HG03460 (cell line): ENCODE measurements at regions not wholly inside any gene's neighbourhood (a gene's known extent, or its start where the extent isn't known, plus 50 kb on each side); places are given as distances from the start of the nearest gene placed in this dataset.
A peak's percentile ranks its signal among the peaks of the same experiment; 100 is the strongest.
"Not testable (repeated sequence)": the region's sequence is repeated elsewhere in the genome, so short reads cannot be mapped to it uniquely, and the experiment has no call there.

Source experiments
- ATAC-seq: cut with Tn5 transposase; IDR thresholded peaks from one replicate; pipeline ENCODE4 v1.9.1; 2021; ENCODE audit not compliant: unreplicated experiment

- not testable (repeated sequence) for ATAC-seq
Measured at GRCh38 chr7:136264304-136264703, 287.1 kb upstream of the MTPN start.

GRCh38 chr7:136263112-136263860, 286.1 kb upstream of the MTPN start:
- ATAC-seq, result not testable (repeated sequence)

GRCh38 chr7:136260591-136260990, 283.4 kb upstream of the MTPN start:
- ATAC-seq, result not testable (repeated sequence)

- ATAC-seq, result no peak
Measured at GRCh38 chr7:136259074-136259473, 281.9 kb upstream of the MTPN start.

GRCh38 chr7:136256491-136256890, 279.3 kb upstream of the MTPN start:
- no peak for ATAC-seq

GRCh38 chr7:136254148-136254547, 277.0 kb upstream of the MTPN start:
- ATAC-seq, result no peak

- ATAC-seq, result no peak
Measured at GRCh38 chr7:136251826-136252225, 274.7 kb upstream of the MTPN start.

- ATAC-seq, result no peak
Measured at GRCh38 chr7:136247211-136247610, 270.1 kb upstream of the MTPN start.

GRCh38 chr7:136245327-136246004, 268.3 kb upstream of the MTPN start:
- ATAC-seq, result no peak

GRCh38 chr7:136234040-136234439, 256.9 kb upstream of the MTPN start:
- ATAC-seq, result no peak

GRCh38 chr7:136230210-136230609, 253.1 kb upstream of the MTPN start:
- peak; percentile 67 for ATAC-seq

- peak; percentile 25 for ATAC-seq
Measured at GRCh38 chr7:136229790-136230189, 252.6 kb upstream of the MTPN start.

GRCh38 chr7:136228171-136228570, 251.0 kb upstream of the MTPN start:
- no peak for ATAC-seq

- no peak for ATAC-seq
Measured at GRCh38 chr7:136214356-136214755, 237.2 kb upstream of the MTPN start.

- ATAC-seq, result no peak
Measured at GRCh38 chr7:136213012-136213411, 235.9 kb upstream of the MTPN start.

GRCh38 chr7:136210664-136211063, 233.5 kb upstream of the MTPN start:
- no peak for ATAC-seq

GRCh38 chr7:136210079-136210478, 232.9 kb upstream of the MTPN start:
- ATAC-seq, result no peak

GRCh38 chr7:136205956-136206355, 228.8 kb upstream of the MTPN start:
- ATAC-seq, result no peak

GRCh38 chr7:136198168-136198567, 221.0 kb upstream of the MTPN start:
- no peak for ATAC-seq

- ATAC-seq, result no peak
Measured at GRCh38 chr7:136194878-136195277, 217.7 kb upstream of the MTPN start.

GRCh38 chr7:136193940-136194339, 216.8 kb upstream of the MTPN start:
- ATAC-seq, result no peak

GRCh38 chr7:136189506-136189998, 212.4 kb upstream of the MTPN start:
- no peak for ATAC-seq
